T-helper 2 cell treated with Interferon-gamma antibody and Interleukin-4, amounts not matched to agents 100 ng/mL and 5 ng/mL, for 36 hours (primary cell): ENCODE measurements at regions not wholly inside any gene's neighbourhood (a gene's known extent, or its start where the extent isn't known, plus 50 kb on each side); places are given as distances from the start of the nearest gene placed in this dataset.
"Not testable (repeated sequence)": the region's sequence is repeated elsewhere in the genome, so short reads cannot be mapped to it uniquely, and the experiment has no call there.

ENCODE experiments used
- intact Hi-C: fragments of 100-400 bp; cut with micrococcal nuclease; formaldehyde crosslinking; loops from one replicate; pipeline ENCODE4 v1.15.1; 2023

DNA sequence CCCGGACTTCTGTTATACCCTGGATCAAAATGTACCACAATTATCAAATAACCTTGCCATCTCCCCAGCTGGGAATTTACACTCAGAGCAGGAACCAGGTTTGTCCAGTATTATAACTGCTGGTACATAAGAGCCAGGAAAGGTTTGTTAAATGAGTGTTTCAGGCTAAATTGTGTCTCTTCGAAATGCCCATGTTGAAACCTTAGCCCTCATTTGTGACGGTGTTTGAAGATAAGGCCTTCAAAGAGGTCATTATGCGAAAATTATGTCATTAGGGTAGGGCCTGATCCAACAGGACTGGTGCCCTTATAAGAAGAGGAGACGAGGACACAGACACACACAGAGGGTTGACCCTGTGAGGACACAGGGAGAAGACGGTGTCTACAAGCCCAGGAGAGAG is 73.5 kb upstream of the DHRSX start:
- intact Hi-C loops = no loop called here

GRCh38 chrX:2572740-2573139 is 72.0 kb upstream of the DHRSX start:
- intact Hi-C loops = no loop called here

- intact Hi-C loops = no loop called here
Measured at GRCh38 chrX:2568125-2568524, 67.3 kb upstream of the DHRSX start.

DNA sequence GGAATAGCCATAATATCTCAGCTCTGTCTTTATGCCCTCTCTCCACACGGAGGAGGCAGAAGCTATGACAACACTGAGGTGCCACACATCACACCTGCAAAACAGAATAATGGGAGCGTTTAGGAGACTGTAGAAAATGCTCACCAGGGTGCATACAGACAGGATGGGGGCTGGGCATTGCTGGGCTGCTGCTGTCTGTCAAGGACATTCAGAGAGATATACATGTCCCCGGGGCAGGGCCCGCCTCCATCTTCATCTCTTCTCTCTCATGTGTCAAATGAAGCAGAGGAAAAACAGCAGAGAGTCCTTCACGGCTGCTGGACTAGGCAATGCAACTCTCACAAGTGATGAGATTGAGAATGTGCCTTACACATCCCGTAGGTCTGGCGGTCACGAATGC is 65.3 kb upstream of the DHRSX start:
- intact Hi-C loops = no loop called here

DNA sequence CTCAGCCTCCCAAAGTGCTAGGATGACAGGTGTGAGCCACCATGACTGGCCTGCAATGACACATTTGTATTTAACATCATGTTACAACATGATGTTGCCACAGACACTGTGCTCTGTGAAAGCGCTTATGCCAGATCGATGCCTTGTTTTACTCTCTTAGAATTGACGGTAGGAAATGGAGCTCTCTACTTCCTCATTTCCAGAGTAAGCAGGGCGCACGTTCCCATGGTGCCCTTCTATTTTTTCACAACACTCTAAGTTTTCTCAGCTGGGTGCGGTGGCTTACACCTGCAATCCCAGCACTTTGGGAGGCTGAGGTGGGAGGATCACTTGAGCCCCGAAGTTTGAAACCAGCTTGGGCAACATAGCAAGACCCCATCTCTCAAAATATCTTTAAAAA is 60.7 kb upstream of the DHRSX start:
- intact Hi-C loops = no loop called here

GRCh38 chrX:2559124-2559523 is 58.3 kb upstream of the DHRSX start:
- intact Hi-C loops = no loop called here

- intact Hi-C loops = no loop called here
Measured at GRCh38 chrX:2554891-2555290, 54.1 kb upstream of the DHRSX start.

GRCh38 chrX:2554066-2554465 is 53.3 kb upstream of the DHRSX start:
- intact Hi-C loops = not testable (repeated sequence)

DNA sequence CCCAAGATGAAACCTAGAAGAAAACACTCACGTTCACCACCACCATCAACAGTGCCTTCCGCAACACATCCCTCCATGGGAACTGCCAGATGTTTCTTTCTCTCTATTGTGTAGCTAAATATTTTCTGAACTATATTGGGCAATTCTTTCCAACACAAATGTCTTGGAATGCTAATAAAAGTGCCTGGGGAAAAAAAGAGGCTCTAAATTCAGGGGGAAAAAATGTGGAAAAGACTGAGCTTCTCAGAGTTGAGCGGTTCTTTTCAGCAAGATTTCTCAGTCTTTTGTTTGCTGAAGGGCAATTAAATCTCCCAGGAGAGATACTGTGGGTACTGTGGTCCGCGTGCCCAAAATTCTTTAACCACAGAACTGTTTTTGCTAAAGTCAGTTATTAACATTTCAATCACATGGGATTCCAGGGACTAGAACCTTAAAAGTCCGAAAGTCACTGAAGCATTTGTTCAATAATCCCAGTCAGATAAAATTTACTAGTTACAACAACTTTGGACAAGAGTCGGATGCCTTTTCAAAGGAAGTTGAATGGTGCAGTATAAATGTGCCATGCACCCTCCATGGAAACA is 51.9 kb upstream of the DHRSX start:
- intact Hi-C loops = no loop called here

DNA sequence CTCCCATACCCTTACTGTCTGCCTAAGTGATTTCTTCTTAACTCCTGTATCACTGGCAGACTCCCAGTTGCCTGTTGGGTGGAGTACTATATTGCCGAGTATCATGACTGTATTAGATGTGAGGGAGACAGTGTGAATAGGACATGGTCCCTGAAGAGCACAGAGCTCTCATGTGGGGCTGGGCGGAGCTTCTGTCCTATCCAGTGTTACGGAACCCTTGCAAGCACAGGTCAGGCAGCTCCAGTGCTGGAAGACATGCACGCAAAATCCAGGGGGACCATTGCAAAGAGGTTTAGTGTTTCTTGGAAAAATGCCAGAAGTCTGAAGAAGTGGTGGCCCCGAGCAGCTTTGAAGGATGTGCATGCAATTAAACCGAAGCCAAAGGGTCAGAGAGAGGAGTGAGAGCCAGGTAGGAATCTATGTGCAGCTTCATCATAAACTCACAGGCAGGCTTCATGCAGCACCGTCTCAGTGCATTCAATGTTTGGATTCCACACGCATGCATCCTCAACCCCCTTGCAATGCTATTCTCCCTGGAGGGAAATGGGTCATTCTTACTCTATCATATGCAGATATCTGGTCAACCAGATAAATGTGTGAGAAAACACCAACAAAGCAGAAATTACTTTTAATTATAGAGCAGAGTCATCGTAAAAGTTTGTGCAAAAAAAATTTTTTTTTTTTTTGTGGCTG is 49.7 kb upstream of the DHRSX start:
- intact Hi-C loops = no loop called here
